ENCODE measurements at regions not wholly inside any gene's neighbourhood (a gene's known extent, or its start where the extent isn't known, plus 50 kb on each side); places are given as distances from the start of the nearest gene placed in this dataset.

- no peaks in the 10 kb centered on the region for H3K79me2 ChIP-seq (ENCODE audit: control insufficient read depth, low read length)
- no peak overlapping the region for H3K27ac ChIP-seq (ENCODE audit: low read depth, low read length)
- no peaks in the 10 kb centered on the region for H3K9me3 ChIP-seq (ENCODE audit: control insufficient read depth, insufficient read depth, low read length)
- H3K9me2 ChIP-seq (replicated peaks; ENCODE audit: control insufficient read depth, low read length): no peaks in the 10 kb centered on the region
- no peaks in the 10 kb centered on the region for H3K27me3 ChIP-seq (ENCODE audit: control insufficient read depth, low read length)
- H3K4me3 ChIP-seq (ENCODE audit: low read length): no peak overlapping the region
- no peaks in the 10 kb centered on the region for H3K36me3 ChIP-seq (ENCODE audit: control insufficient read depth, low read length)
- no peaks in the 10 kb centered on the region for H3F3A ChIP-seq (ENCODE audit: control insufficient read depth, insufficient read depth)
- H3K4me1 ChIP-seq (ENCODE audit: control insufficient read depth, low read length): no peaks in the 10 kb centered on the region
- TF ChIP-seq EZH2phosphoT487 (IDR thresholded peaks at IDR 0.05; ENCODE audit: borderline replicate concordance, low read length): no peak
- no peak for TF ChIP-seq CTCF (IDR thresholded peaks at IDR 0.05; ENCODE audit: low read depth, low read length, poor library complexity, severe bottlenecking)
- H4K20me1 ChIP-seq (ENCODE audit: control insufficient read depth, insufficient read depth, low read depth, low read length): no peaks in the 10 kb centered on the region
- H3K4me2 ChIP-seq (ENCODE audit: low read length): no peak overlapping the region
Measured at GRCh38 chr5:118029807-118030206, 958.5 kb downstream of the DTWD2 start.

GRCh38 chr5:118022062-118022461, 966.3 kb downstream of the DTWD2 start:
- H3K79me2 ChIP-seq (ENCODE audit: control insufficient read depth, low read length): no peaks in the 10 kb centered on the region
- no peak overlapping the region for H3K4me3 ChIP-seq (ENCODE audit: low read length)
- no peaks in the 10 kb centered on the region for H3F3A ChIP-seq (ENCODE audit: control insufficient read depth, insufficient read depth)
- H3K4me2 ChIP-seq (ENCODE audit: low read length): no peak overlapping the region
- no peaks in the 10 kb centered on the region for H3K9me2 ChIP-seq (replicated peaks; ENCODE audit: control insufficient read depth, low read length)
- H3K36me3 ChIP-seq (ENCODE audit: control insufficient read depth, low read length): no peaks in the 10 kb centered on the region
- no peak for TF ChIP-seq CTCF (IDR thresholded peaks at IDR 0.05; ENCODE audit: low read depth, low read length, poor library complexity, severe bottlenecking)
- no peak for TF ChIP-seq EZH2phosphoT487 (IDR thresholded peaks at IDR 0.05; ENCODE audit: borderline replicate concordance, low read length)
- no peaks in the 10 kb centered on the region for H3K9me3 ChIP-seq (ENCODE audit: control insufficient read depth, insufficient read depth, low read length)
- no peaks in the 10 kb centered on the region for H3K4me1 ChIP-seq (ENCODE audit: control insufficient read depth, low read length)
- H4K20me1 ChIP-seq (ENCODE audit: control insufficient read depth, insufficient read depth, low read depth, low read length): no peaks in the 10 kb centered on the region
- H3K27ac ChIP-seq (ENCODE audit: low read depth, low read length): no peak overlapping the region
- H3K27me3 ChIP-seq (ENCODE audit: control insufficient read depth, low read length): no peaks in the 10 kb centered on the region

GRCh38 chr5:118017536-118017935, 970.8 kb downstream of the DTWD2 start:
- no peaks in the 10 kb centered on the region for H4K20me1 ChIP-seq (ENCODE audit: control insufficient read depth, insufficient read depth, low read depth, low read length)
- no peak overlapping the region for H3K4me3 ChIP-seq (ENCODE audit: low read length)
- no peaks in the 10 kb centered on the region for H3K79me2 ChIP-seq (ENCODE audit: control insufficient read depth, low read length)
- no peaks in the 10 kb centered on the region for H3F3A ChIP-seq (ENCODE audit: control insufficient read depth, insufficient read depth)
- H3K36me3 ChIP-seq (ENCODE audit: control insufficient read depth, low read length): no peaks in the 10 kb centered on the region
- H3K4me2 ChIP-seq (ENCODE audit: low read length): no peak overlapping the region
- H3K27me3 ChIP-seq (ENCODE audit: control insufficient read depth, low read length): no peaks in the 10 kb centered on the region
- TF ChIP-seq EZH2phosphoT487 (IDR thresholded peaks at IDR 0.05; ENCODE audit: borderline replicate concordance, low read length) (no peak), CTCF (IDR thresholded peaks at IDR 0.05; ENCODE audit: low read depth, low read length, poor library complexity, severe bottlenecking) (no peak)
- no peaks in the 10 kb centered on the region for H3K9me3 ChIP-seq (ENCODE audit: control insufficient read depth, insufficient read depth, low read length)
- H3K9me2 ChIP-seq (replicated peaks; ENCODE audit: control insufficient read depth, low read length): no peaks in the 10 kb centered on the region
- H3K27ac ChIP-seq (ENCODE audit: low read depth, low read length): no peak overlapping the region
- no peaks in the 10 kb centered on the region for H3K4me1 ChIP-seq (ENCODE audit: control insufficient read depth, low read length)

- Histone ChIP-seq H3K27me3 (ENCODE audit: control insufficient read depth, low read length) (no peaks in the 10 kb centered on the region), H3K4me2 (ENCODE audit: low read length) (no peak overlapping the region), H3K9me2 (replicated peaks; ENCODE audit: control insufficient read depth, low read length) (no peaks in the 10 kb centered on the region), H3K9me3 (ENCODE audit: control insufficient read depth, insufficient read depth, low read length) (no peaks in the 10 kb centered on the region), H3K4me1 (ENCODE audit: control insufficient read depth, low read length) (no peaks in the 10 kb centered on the region), H3K79me2 (ENCODE audit: control insufficient read depth, low read length) (no peaks in the 10 kb centered on the region), H3K27ac (ENCODE audit: low read depth, low read length) (no peak overlapping the region), H4K20me1 (ENCODE audit: control insufficient read depth, insufficient read depth, low read depth, low read length) (no peaks in the 10 kb centered on the region), H3K4me3 (ENCODE audit: low read length) (no peak overlapping the region), H3F3A (ENCODE audit: control insufficient read depth, insufficient read depth) (no peaks in the 10 kb centered on the region), H3K36me3 (ENCODE audit: control insufficient read depth, low read length) (no peaks in the 10 kb centered on the region)
- no peak for TF ChIP-seq EZH2phosphoT487 (IDR thresholded peaks at IDR 0.05; ENCODE audit: borderline replicate concordance, low read length)
- no peak for TF ChIP-seq CTCF (IDR thresholded peaks at IDR 0.05; ENCODE audit: low read depth, low read length, poor library complexity, severe bottlenecking)
Measured at GRCh38 chr5:118016396-118016795, 972.0 kb downstream of the DTWD2 start.
